ENCODE measurements at regions not wholly inside any gene's neighbourhood (a gene's known extent, or its start where the extent isn't known, plus 50 kb on each side); places are given as distances from the start of the nearest gene placed in this dataset.

DNA sequence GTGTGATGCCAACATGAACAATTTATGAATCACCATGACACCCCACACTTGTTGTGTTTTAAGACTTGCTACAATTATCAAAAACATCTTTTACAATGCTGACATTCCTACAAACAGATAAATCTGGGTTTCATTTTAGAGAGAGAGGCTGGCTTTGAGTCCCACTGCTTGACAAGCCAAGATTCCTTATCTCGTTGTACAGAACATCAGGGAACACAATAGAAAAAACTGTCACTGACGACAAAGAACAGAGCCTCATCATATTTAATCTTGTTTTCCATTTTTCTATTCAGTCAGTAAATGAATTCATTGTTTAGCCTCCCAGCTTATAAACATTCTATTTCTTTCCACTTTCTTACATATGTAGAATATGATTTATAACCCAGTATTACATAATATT is 461.6 kb upstream of the VSTM2A start:
- TF ChIP-seq, protein P1, sequence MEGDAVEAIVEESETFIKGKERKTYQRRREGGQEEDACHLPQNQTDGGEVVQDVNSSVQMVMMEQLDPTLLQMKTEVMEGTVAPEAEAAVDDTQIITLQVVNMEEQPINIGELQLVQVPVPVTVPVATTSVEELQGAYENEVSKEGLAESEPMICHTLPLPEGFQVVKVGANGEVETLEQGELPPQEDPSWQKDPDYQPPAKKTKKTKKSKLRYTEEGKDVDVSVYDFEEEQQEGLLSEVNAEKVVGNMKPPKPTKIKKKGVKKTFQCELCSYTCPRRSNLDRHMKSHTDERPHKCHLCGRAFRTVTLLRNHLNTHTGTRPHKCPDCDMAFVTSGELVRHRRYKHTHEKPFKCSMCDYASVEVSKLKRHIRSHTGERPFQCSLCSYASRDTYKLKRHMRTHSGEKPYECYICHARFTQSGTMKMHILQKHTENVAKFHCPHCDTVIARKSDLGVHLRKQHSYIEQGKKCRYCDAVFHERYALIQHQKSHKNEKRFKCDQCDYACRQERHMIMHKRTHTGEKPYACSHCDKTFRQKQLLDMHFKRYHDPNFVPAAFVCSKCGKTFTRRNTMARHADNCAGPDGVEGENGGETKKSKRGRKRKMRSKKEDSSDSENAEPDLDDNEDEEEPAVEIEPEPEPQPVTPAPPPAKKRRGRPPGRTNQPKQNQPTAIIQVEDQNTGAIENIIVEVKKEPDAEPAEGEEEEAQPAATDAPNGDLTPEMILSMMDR (IDR thresholded peaks at IDR 0.05), result no peak
- H3K36me3 ChIP-seq (ENCODE audit: low read depth, missing control alignments), result no peaks in the 10 kb centered on the region
- H3K9me3 ChIP-seq, result no peaks in the 10 kb centered on the region
- WGBS, 2 donors, result 38 to 67% methylated on average over 2 of the region's 2 CpGs
- no peaks in the 10 kb centered on the region for H3K4me1 ChIP-seq
- H3K4me3 ChIP-seq, result no peak overlapping the region
- H3K27ac ChIP-seq, result no peak overlapping the region
- no peaks in the 10 kb centered on the region for H3K27me3 ChIP-seq
- intact Hi-C loops (cut with DNase I; ENCODE audit: low total_unique reads), result no loop called here
- no peak for DNase-seq

DNA sequence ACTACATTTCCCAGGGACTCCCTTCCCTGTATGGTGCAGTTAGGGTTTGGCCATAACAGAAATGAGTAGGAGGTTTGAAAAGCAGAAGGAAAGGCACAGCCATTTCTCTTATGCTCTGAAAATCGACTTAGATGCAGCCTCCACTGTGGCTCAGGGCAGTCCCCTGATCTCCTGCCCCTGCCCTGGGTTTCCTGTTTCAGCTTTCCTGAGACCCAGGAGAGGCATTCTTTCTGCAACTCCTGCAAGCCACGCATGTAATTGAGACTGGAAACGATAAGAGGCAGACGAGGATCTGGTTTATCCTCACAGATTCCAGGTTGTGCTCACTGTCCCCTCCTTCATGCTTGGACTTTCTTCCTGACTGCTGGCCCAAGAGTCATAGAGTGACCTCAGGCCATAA is 461.2 kb upstream of the VSTM2A start:
- Histone ChIP-seq H3K4me1 (no peaks in the 10 kb centered on the region), H3K9me3 (no peaks in the 10 kb centered on the region), H3K27me3 (no peaks in the 10 kb centered on the region), H3K4me3 (no peak overlapping the region), H3K27ac (no peak overlapping the region), H3K36me3 (ENCODE audit: low read depth, missing control alignments) (no peaks in the 10 kb centered on the region)
- WGBS, 2 donors, result 23 to 39% methylated on average over 4 of the region's 4 CpGs
- no peak for DNase-seq
- intact Hi-C loops (cut with DNase I; ENCODE audit: low total_unique reads), result no loop called here
- TF ChIP-seq POLR2A (IDR thresholded peaks at IDR 0.05), result no peak
- TF ChIP-seq, protein P1 (IDR thresholded peaks at IDR 0.05), result no peak

DNA sequence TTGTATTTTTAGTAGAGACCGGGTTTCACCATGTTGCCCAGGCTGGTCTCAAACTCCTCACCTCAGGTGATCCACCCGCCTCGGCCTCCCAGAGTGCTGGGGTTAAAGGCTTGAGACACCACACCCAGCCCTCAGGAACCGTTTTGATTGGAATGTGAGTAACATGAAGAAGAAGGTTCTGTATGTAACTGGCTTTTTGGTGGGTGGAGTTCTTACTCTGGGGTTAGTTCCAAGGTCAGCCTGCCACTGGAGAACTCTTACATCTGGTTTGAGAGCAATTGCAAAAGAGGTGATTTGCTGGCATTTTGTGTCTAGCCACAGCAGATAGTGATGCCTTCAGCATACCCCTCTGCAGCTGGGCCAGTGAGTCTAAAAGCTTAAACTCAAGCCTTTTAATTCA is 457.8 kb upstream of the VSTM2A start:
- 83 to 84% methylated on average over 4 of the region's 4 CpGs for WGBS, 2 donors
- no peaks in the 10 kb centered on the region for H3K36me3 ChIP-seq (ENCODE audit: low read depth, missing control alignments)
- intact Hi-C loops (cut with DNase I; ENCODE audit: low total_unique reads), result no loop called here
- no peaks in the 10 kb centered on the region for H3K9me3 ChIP-seq
- no peak for TF ChIP-seq POLR2A (IDR thresholded peaks at IDR 0.05)
- TF ChIP-seq, protein P1 (IDR thresholded peaks at IDR 0.05), result no peak
- H3K4me3 ChIP-seq, result no peak overlapping the region
- no peaks in the 10 kb centered on the region for H3K4me1 ChIP-seq
- no peaks in the 10 kb centered on the region for H3K27me3 ChIP-seq
- H3K27ac ChIP-seq, result no peak overlapping the region
- DNase-seq, result no peak

DNA sequence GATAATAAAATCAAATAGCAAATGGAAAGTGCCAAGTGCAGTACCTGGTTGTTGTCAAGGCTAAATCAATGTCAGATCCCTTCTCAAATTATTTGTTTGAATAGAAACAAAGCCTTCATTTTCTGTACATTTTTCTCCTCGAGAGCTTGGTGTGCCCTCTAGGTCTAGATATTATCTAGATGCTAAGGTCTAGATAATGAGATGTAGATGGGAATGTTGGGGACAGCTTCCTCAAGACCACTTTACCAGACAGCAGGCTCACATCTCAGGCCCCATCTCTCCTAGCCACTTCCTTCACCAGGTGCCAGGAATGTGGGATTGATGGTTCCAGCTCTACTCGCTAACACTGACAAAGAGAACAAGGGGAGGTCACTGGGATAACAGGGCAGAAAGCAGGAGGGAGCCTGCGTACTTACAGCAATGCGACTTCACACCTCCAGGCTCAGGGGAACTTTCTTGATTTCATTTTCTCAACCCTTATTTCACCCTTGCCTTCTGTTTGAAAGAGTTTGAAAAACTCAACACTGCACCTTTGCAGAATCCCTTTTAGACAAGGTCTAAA is 451.4 kb upstream of the VSTM2A start:
- no peak for DNase-seq
- H3K36me3 ChIP-seq (ENCODE audit: low read depth, missing control alignments), result no peaks in the 10 kb centered on the region
- TF ChIP-seq, protein P1 (IDR thresholded peaks at IDR 0.05), result no peak
- no peak for TF ChIP-seq POLR2A (IDR thresholded peaks at IDR 0.05)
- no peaks in the 10 kb centered on the region for H3K9me3 ChIP-seq
- no peaks in the 10 kb centered on the region for H3K27me3 ChIP-seq
- intact Hi-C loops (cut with DNase I; ENCODE audit: low total_unique reads), result no loop called here
- no peaks in the 10 kb centered on the region for H3K4me1 ChIP-seq
- H3K4me3 ChIP-seq, result no peak overlapping the region
- 80 to 83% methylated on average over 4 of the region's 4 CpGs for WGBS, 2 donors
- no peak overlapping the region for H3K27ac ChIP-seq

DNA sequence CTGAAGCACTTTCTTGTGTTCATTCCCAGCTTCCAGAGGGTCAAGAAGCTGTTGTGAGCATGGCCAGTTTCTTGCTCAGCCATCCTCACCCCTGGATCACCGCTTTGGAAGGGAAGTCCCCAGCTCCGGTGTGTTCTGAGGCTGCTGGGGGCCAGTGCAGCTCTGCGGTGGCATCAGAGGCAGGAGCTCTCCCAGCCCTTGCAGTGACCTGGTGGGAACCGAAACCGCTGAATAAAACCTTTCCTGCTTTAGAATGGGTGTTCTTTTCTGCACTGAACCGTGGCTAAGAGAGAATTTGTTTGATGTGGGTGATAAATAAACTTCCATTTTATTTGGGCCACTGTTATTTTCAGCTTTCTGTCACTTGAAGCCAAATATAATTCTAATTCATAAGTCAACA is 450.9 kb upstream of the VSTM2A start:
- no peaks in the 10 kb centered on the region for H3K36me3 ChIP-seq (ENCODE audit: low read depth, missing control alignments)
- intact Hi-C loops (cut with DNase I; ENCODE audit: low total_unique reads), result no loop called here
- H3K27me3 ChIP-seq, result no peaks in the 10 kb centered on the region
- H3K4me3 ChIP-seq, result no peak overlapping the region
- H3K27ac ChIP-seq, result no peak overlapping the region
- H3K4me1 ChIP-seq, result no peaks in the 10 kb centered on the region
- H3K9me3 ChIP-seq, result no peaks in the 10 kb centered on the region
- no peak for DNase-seq
- WGBS, 2 donors, result 91 to 92% methylated on average over 6 of the region's 6 CpGs
- no peak for TF ChIP-seq POLR2A (IDR thresholded peaks at IDR 0.05)
- TF ChIP-seq, protein P1 (IDR thresholded peaks at IDR 0.05), result no peak
